ENCODE measurements at regions not wholly inside any gene's neighbourhood (a gene's known extent, or its start where the extent isn't known, plus 50 kb on each side); places are given as distances from the start of the nearest gene placed in this dataset.
"Not testable (repeated sequence)": the region's sequence is repeated elsewhere in the genome, so short reads cannot be mapped to it uniquely, and the experiment has no call there.

DNA sequence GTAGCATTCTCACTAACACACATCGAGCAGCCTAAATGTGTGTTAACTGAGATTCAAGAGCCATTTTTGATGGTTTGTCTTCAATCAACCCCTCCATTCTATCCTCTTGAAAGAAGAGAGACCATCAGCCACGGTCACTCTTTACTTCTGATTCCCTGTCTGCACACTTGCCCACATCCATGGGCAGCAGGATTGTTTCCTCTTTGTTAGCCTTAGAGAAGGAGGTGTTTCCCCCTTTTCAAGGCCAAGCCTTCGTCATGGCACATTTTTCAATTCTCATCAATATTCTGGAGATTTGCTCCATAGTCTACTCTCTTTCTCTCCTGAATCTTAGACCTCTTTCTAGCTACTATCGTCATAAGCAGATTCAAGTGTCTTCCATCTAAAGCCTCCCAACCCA lies 522.4 kb upstream of the NAALADL2 start:
- ATAC-seq (no peak), DNase-seq (ENCODE audit: low spot score) (no peak)
- intact Hi-C loops (cut with DNase I): no loop called here

DNA sequence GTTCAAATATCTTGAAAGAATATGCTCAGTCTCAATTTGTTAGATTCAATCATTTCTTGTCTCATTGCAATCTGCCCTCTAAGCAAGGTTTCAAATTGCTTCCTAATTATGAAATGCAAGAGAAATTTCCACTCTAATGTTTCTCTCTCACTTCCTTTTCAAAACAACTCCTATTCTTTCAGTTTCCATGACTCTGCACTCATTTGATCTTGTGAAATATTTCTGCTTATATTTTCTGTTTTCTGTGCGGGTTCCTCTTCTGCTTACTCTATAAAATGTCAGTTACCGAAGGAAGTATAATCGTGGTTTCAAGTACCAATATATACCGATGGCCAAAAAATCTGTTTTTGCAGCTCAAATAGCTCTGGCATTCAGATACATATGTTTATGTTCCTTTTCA lies 521.9 kb upstream of the NAALADL2 start:
- peak; percentile 68 for ATAC-seq
- no peak for DNase-seq (ENCODE audit: low spot score)
- intact Hi-C loops (cut with DNase I): no loop called here

DNA sequence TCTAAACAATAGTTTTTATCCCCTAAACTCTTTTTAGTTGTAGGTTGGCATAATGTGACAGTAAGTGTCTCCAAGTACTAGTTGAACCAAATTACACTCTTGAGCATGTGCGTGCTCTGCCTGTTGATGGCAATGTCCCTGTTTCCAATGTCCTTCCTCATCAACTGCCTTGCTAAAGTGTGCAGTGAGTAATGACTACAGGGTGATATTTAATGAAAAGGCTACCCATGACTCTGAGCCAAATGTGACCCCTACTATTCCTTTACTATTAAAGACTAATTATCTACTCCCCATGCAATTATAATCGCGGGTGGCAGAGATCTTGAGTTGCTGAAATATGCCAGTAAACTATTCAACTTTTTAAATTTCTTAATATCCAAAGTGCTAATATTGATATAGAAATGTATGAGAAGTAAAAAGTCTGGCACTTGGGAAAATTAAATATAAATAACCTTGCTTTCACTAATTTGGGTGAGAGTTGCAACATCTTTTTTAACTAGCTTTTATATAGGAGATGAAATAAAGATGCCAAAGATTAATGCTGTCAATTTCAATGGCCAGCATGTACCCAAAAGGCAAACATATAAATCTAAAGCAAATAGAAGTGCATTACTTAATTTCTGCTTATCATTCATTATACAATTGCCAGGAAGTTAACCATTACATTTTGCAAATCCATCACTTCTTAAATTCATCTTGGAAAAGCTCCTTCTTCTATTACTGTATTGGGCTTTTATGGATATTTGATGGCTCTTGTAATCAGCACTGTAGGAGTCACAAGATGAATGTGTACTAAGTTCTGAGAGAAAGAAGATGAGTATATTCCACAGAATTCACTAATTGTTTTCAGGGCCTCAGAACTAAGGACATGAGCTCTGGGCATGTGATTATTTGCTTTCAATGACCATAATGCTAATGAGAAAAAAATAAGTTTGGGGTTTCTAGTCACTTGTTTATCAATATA lies 518.2 kb upstream of the NAALADL2 start:
- intact Hi-C loops (cut with DNase I): no loop called here
- no peak for DNase-seq (ENCODE audit: low spot score)
- ATAC-seq: no peak

DNA sequence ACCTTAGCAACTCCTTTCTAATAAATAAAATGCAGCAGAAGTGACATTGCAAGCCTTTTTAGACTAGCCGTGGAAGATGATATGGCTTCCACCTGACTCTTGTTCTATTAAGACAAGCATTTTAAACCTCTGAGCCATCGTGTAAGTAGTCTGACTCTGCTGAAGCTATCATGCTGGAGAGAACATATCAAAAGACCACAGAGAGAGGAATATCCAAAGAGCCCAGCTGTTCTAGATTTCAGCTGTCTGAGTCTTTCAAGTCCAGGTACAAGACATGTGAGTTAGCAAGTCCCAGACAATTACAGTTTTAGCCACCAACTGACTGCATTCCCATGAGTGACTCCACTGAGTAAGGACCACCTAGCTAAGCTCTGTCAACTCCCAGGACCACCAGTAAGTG lies 517.0 kb upstream of the NAALADL2 start:
- DNase-seq (ENCODE audit: low spot score): no peak
- intact Hi-C loops (cut with DNase I): no loop called here
- ATAC-seq: no peak

DNA sequence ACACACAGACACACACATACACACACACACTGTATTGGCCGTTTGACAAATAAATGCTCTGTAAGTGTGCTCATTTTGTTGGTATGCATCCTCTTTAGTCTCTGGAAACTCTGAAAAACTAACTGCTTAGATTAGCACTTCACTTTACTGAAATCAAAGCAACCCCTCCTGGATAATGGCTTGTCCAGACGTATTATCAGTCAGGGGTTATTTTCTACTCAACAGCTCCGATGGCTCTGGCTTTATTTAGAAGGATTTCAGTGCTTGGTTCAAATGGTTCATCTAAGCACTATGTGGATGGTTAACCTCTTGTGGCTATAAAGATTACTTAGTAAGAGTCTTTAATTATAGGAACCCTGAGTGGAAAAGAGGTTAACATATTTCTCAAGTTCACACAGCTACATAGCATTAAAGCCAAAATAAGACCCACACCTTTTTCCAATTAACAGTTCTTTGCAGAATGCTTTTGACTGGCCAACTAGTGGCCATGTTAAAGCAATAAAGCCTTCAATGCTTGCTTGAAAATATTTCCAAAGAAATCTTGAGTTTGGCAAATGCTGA lies 516.1 kb upstream of the NAALADL2 start:
- intact Hi-C loops (cut with DNase I): no loop called here
- no peak for DNase-seq (ENCODE audit: low spot score)
- no peak for ATAC-seq

DNA sequence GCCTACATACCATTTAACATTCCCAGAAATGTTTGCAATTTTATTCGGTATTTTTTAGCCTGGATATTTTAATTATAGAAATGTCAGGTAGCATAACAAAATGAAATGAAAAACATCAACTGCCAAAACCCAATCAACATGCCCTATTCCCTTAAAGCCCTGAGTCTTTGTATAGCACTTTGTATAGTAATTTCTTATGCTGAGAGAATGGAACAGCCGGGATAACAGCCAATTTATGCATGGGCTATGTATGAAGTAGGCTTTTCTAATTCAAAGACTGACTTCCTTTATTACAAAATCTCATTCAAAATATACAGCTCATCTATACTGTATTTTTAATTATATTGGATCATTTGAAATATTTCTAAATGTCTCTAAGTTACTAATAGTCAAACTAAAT lies 513.0 kb upstream of the NAALADL2 start:
- intact Hi-C loops (cut with DNase I): no loop called here
- no peak for DNase-seq (ENCODE audit: low spot score)
- ATAC-seq: no peak

DNA sequence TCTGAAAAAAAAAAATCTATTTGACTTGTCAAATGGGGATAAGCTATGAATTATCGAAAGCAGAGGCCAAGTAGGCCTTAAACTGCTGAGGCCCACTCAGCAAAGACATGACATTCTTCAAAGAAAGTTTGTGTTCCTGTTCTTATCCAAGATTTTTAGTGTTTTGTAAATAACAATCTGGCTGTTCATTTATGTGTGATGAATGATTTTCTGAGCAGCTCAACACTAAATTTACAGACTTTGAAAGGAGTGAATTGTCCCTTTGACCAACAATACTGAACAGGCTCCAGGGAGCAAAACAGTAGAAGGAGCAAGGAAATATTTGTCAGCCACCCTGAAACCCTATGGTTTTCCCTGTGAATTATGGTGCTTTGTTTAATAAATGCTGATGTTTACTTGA lies 512.6 kb upstream of the NAALADL2 start:
- ATAC-seq: no peak
- intact Hi-C loops (cut with DNase I): no loop called here
- DNase-seq (ENCODE audit: low spot score): no peak

DNA sequence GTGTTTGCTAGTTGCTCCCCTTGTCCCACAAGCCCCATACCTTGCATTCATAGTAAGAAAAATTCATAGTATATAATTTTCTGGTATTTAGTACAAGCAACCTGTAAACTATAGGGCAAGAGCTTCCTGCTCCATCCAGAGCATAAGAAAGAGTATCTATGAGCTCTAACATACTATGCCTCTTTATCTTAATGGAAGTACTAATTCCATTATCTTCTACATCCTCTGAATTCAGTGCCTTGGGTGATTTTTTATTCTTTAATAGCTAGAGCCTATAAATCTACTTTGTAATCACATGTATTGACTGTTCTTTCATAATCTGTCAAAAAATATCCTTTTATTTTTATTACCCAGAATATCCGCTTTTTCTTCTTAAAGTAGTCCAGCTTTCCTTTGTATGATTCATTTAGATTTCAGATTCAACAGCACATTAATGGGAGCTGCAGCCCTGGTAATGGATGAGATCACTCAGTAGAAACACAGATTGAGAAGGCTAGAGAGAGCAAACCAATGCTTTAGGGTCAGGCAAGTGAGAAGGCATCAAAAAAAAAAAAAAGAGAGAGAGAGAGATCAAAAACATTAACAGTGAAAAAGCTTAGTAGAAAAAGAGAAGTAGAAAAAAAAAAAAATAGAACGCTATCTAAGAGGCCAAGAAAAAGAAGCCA lies 511.5 kb upstream of the NAALADL2 start:
- intact Hi-C loops (cut with DNase I): no loop called here
- ATAC-seq: no peak
- no peak for DNase-seq (ENCODE audit: low spot score)

DNA sequence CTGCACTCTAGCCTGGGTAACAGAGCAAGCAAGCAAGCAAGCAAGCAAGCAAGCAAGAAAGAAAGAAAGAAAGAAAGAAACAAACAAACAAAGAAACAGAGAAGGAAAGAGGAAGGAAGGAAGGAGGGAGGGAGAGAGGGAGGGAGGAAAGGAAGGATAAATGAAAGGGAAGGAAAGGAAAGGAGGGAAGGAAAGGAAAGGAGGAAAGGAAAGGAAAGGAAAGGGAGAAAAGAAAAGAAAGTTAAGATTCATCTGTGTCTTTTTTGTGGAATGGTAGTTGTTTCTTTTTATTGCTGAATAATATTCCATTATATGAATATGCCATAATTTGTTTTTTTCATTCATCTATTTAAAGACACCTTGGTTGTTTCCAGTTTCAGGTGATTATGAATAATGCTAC lies 506.9 kb upstream of the NAALADL2 start:
- ATAC-seq: no peak
- DNase-seq (ENCODE audit: low spot score): no peak
- intact Hi-C loops (cut with DNase I): no loop called here

DNA sequence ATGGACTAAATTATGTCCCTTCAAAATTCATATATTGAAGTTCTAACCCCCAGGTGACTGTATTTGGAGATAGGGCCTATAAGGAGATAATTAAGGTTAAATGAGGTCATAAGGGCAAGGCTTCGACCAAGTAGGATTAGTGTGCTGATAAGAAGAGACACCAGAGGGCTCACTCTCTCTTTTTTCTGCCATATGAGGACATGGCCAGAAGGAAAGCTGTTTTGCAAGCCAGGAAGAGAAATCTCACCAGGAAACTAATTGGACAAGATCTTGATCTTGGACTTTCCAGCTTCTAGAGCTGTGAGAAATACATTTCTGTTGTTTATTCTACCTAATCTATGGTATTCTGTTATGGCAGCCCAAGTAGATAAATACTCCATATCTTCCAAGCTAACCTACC lies 503.6 kb upstream of the NAALADL2 start:
- intact Hi-C loops (cut with DNase I): no loop called here
- DNase-seq (ENCODE audit: low spot score): no peak
- ATAC-seq: no peak

DNA sequence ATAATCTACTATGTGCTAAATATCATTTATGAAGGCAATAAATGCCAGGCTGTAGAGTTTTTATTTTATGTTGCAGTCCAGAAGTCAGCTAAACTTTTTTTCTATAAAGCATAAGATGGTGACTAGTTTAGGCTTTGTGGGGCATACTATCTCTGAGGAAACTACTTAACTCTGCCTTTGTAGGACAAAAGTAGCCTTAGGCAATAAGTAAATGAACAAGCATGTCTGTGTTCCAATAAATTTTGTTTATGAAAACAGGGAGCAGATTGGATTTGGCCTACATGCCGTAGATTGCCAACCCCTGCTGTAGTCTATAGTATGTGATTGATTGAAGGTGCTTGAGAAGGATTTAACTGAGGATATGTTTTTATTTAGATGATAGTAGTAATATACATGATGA lies 502.5 kb upstream of the NAALADL2 start:
- DNase-seq (ENCODE audit: low spot score) (no peak), ATAC-seq (no peak)
- intact Hi-C loops (cut with DNase I): no loop called here

DNA sequence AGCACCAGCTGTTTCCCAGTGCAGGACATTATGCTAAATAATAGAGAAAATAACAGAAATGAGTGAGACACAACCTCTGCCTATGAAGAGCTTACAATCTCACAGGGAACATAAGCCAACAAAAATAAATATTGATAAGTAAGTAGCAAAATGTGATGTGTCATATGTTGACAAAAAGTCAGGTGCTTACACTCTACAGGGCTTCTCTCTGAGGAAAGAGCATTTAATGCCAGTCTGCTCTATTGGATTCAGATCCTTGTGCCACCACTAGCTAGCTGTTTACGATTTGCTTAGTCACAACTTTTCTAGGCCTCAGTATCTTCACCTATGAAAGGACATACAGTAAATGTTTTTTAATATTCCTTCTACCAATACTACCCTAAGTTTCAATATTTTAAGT lies 500.9 kb upstream of the NAALADL2 start:
- intact Hi-C loops (cut with DNase I): no loop called here

DNA sequence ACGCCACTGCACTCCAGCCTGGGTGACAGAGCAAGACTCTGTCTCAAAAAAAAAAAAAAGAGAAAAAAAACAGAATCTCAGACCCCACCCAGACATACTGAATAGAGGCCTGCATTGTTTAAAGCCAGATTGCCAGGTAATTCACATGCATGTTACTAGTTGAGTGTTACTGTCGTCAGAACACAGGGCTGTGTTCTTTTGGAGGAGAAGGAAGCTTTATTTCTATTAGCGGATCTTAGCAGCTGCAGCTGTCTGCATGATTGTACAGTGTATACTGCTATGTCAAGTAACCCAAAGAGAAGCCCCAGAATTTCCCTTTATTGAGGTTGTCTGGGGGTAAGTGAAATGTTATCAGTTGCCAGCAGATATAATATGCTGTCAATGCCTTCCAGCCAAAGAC lies 496.6 kb upstream of the NAALADL2 start:
- no peak for ATAC-seq
- intact Hi-C loops (cut with DNase I): no loop called here
- no peak for DNase-seq (ENCODE audit: low spot score)

More for the DNA sequence above, 500.9 kb upstream of the NAALADL2 start:
- ATAC-seq: no peak
- no peak for DNase-seq (ENCODE audit: low spot score)

DNA sequence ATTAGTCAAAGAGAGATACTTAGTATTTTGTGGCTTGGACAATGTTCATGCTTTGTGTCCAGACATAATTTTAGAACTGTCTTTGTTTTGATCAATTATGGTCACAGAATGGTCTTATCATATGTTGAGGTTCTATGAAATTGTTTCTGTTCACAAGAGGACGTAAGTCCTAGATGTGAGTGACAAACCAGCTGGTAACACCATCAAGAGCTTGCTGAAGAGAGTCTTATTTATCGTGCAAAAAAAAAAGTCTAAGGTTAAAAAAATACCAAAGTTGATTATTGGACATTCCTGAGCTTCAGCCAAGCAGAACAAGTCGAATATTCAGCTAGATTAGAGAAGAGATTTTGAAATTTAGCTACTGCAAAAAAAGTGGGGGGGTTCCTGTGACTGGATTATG lies 495.9 kb upstream of the NAALADL2 start:
- ATAC-seq (no peak), DNase-seq (ENCODE audit: low spot score) (no peak)
- intact Hi-C loops (cut with DNase I): no loop called here

DNA sequence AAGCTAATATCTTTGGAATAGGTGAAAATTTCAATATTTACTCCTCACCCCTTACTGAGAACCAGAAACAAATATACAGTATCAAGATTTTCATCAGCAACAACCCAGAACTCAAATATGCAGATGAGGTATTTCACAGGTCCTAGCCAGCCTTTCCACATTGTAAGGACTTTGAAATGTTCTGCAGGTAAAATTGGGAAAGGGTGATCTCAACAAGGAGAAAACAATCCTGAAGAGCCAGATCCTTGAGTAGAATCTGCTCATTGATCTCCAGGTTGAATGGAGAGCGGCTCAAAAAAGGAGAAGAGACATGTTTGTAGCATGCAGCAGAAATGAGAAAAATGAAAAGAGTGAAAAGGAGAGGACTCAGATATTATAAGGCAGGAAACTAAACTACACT lies 493.3 kb upstream of the NAALADL2 start:
- DNase-seq (ENCODE audit: low spot score) (no peak), ATAC-seq (no peak)
- intact Hi-C loops (cut with DNase I): no loop called here

DNA sequence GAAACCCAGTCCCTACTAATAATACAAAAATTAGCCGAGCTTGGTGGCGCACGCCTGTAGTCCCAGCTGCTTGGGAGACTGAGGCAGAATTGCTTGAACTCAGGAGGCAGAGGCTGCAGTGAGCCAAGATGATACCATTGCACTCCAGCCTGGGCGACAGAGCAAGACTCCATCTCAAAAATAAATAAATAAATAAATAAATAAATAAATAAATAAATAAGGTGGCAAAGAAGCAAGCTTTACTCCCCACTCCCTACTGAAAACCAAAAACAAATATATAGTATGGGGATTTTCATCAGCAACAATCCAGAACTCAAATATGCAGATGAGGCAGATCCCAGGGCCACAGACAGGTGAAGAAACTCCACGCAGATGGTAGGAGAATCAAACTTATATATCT lies 492.2 kb upstream of the NAALADL2 start:
- ATAC-seq; DNase-seq (ENCODE audit: low spot score); intact Hi-C loops (cut with DNase I): not testable (repeated sequence)

DNA sequence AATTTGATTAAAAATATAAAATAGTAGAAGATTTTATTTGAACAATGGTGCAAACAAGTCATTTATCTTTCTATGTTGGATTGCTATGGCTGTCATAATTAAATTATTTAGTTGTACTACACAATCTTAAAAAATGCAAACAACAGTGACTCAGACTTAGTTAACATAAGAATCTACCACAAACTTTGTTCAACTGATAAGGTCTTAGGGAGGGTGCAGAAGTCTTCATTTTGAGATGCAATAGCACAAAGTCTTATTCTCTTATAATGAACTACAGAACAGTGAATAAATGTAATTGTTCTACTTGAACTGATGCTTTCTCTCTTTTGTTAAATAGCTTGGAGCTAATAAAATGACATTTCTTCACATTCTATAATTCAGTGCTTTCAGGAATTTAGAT lies 482.8 kb upstream of the NAALADL2 start:
- DNase-seq (ENCODE audit: low spot score): no peak
- intact Hi-C loops (cut with DNase I): no loop called here
- ATAC-seq: no peak

DNA sequence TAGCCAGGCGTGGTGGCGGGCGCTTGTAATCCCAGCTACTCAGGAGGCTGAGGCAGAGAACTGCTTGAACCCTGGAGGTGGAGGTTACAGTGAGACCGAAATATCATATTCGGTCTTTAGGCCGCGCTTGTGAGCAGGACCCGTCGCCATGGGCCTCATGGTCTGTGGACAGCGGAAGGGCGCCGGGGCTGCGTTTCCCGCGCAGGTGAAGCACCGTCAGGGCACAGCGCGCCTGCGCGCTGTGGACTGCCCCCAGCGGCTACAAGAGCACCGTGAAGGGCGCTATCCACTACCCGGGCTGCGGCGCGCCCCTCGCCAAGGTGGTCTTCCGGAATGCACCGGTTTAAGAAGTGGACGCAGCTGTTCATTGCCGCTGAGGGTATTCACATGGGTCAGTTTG lies 482.0 kb upstream of the NAALADL2 start:
- DNase-seq (ENCODE audit: low spot score) (no peak), ATAC-seq (no peak)
- intact Hi-C loops (cut with DNase I): no loop called here

DNA sequence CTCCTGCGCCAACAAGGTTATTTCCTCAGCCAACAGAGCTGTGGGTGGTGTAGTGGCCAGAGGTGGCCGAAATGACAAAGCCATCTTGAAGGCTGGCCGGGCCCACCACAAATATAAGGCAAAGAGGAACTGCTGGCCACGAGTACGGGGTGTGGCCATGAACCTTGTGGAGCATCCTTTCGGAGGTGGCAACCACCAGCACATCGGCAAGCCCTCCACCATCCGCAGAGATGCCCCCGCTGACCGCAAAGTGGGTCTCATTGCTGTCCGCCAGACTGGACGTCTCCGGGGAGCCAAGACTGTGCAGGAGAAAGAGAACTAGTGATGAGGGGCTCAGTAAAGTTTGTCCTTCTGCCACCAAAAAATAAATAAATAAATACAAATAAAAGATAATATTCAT lies 481.4 kb upstream of the NAALADL2 start:
- DNase-seq (ENCODE audit: low spot score) (no peak), ATAC-seq (no peak)
- intact Hi-C loops (cut with DNase I): no loop called here

DNA sequence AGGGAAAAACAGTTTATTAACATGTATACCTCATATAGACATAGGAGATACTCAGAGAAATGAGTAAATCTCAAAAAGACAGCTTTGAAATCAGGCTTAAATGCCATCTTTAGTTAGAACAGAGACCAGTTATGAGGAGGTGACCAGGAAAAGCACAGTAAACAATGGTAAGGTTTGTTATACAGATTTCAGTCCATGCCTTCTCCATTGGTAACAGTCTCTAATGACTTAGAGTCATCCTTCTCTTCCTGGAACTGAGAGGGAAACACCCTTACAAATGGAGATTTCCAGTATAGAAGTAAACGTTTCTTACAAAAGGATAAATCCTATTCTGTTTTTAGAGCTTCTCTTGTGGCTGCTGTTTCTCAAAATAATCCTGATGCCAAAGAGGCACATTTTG lies 476.3 kb upstream of the NAALADL2 start:
- ATAC-seq (no peak), DNase-seq (ENCODE audit: low spot score) (no peak)
- intact Hi-C loops (cut with DNase I): no loop called here
